CD4-positive, alpha-beta T cell treated with Interleukin-17A for 1 hour (primary cell): ENCODE measurements at regions not wholly inside any gene's neighbourhood (a gene's known extent, or its start where the extent isn't known, plus 50 kb on each side); places are given as distances from the start of the nearest gene placed in this dataset.

Experiments used
- DNase-seq: peaks from one replicate; pipeline ENCODE4 v3.0.0-alpha.2; 2020

- no peak for DNase-seq
These were observed 479.8 kb upstream of the SEMA3A start for GRCh38 chr7:84674236-84674913.

- DNase-seq, result no peak
These were observed 474.7 kb upstream of the SEMA3A start for GRCh38 chr7:84669177-84669732.

- DNase-seq, result no peak
These were observed 473.5 kb upstream of the SEMA3A start for GRCh38 chr7:84668116-84668515.

- no peak for DNase-seq
These were observed 472.1 kb upstream of the SEMA3A start for GRCh38 chr7:84666651-84667050.

DNA sequence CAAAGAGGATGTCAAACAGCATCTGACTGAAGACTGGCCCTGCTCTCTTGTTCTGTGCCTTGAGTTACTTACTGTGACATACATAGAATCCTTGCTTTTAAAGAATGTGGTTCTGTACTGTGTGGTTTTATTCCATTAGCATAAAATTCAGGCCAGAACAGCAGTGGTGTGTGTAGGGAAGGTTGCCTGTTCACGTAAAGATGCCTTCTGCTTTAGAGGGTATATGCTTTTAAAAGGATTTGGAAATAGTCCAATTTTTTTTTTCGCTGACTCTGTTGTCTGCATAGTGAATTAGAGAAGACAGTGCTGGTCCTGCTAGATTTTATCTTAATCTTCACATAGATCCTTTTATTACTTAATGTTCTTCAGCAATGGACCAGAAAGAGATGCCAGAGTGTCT lies 470.8 kb upstream of the SEMA3A start:
- no peak for DNase-seq

DNA sequence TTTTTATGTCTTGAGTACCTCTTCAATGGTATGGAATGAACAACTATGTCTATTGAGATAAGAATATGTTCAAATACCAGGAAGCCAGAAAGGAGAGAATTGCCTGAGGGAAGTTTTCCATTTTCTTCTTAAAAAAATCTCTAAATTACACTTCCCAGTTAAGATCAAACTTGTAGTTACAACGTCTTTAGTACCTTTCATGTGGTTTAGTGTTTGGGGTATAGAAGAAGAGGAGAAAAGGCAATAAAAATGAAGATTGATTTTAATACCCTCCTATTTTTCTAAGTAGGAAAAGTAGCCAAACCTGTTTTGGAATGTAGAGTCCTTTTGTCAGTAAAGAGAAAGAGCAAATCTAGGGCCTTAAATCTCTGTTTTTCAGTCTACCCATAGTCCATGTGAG lies 470.0 kb upstream of the SEMA3A start:
- DNase-seq, result no peak

DNA sequence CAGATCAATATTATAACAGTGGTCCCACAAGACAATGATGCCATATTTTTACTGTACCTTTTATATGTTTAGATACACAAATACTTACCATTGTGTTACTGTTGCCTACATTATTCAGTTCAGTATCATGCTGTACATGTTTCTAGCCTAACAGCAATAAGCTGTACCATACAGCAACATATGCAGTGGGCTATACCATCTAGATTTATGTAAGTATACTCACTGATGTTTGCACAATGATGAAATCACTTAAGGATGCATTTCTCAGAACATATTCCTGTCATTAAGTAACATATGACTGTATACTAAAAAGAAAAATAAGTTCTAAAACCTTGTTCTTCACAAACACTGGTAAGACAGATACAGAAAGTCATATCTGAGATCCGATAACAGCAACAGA lies 468.6 kb upstream of the SEMA3A start:
- DNase-seq, result no peak

GRCh38 chr7:84658286-84658685 lies 463.7 kb upstream of the SEMA3A start:
- DNase-seq, result no peak

DNA sequence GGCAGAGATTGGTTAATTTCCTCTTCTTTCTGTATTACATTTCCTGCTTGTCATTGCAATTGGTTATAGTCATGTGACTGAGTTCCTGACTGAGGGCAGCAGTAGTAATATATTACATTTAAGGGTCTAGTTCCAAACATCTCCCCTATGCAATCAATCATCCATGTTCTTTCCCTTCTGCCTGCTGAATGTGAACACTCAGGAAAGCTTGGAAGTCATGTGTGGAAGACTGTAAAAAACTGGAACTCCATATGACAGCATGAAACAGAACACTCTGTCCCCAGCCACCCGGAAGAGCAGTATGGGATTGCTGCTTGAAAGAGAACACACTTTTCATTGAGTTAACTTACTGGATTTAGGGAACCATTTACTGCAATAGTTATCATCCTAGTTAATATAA lies 459.7 kb upstream of the SEMA3A start:
- no peak for DNase-seq

DNA sequence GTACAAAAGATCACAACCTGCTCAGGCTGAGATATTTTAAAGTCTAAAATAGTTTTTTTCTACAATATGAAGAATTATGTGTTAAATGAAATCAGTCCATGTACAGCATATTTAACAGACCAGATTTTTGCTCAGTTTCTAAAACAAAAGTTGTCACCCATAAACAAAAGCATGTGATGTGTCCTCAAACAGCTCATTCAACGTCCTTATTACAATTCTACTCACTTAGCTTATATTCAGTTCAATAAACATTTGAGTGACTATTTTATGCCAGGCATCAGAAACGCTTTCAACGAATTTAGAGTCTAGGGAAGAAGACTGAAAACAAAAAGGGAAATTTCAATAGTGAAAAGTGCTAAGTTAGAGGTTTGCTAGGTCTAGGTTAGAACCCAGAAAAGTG lies 457.3 kb upstream of the SEMA3A start:
- DNase-seq, result no peak

DNA sequence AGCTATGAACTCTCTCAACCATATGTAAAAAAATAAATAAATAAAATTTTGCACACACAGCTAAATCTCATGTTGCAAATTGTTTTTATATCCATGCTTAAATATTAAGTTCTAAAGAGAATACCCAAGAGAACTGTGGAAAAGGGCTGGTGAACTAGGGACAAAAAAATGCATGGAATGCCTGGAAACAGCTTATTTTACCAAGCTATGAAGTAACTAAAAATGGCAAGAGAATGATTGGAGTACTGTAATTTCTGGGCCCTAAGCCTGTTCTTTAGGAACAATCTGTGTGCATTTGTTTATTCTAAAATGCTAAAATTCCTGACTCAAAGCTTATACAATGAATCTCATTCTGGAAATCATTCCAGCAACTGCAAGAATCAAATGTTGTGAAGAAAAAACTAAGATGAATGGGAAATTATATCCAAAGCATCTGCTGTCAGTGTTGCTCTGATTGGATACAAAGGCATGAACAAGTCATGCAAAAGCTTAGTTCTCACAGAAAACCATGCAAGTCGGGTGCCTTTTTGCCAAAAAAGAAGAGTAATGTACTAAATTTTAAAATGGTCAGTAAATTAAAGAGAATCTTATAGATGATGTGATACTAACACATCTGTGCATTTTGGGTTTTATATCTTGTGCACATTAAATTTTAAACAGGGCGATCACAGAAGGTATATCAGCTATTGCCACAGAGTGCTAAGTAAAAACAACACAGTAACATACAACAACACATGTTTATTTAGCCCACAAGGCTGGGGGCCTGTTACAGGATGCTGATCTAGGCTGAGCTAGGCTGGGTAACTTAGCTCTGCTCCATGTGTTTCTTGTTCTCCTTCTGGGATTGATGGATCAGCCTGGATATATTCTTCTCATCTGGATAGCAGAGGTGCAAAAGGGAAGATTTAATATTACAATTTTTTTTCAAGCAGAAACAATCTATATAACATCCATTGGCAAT lies 453.5 kb upstream of the SEMA3A start:
- no peak for DNase-seq

DNA sequence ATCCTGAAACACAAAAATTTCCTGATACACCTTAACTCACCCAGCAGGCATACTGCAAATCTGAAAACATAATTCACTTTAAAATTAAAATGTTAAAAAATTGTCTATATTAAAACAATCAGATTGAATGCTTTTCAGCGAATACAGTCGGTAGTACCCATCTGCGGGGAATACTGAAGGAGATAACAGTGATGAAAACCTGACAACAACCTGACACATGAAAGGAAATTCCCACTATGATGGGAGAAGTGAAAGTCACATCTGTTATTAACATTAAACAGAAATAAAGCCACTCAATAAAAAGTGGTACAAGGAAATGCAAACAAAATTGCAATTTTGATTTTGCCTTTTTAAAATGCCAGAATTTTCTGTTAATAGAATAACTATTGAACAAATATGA lies 448.0 kb upstream of the SEMA3A start:
- no peak for DNase-seq

- DNase-seq, result no peak
These were observed 446.0 kb upstream of the SEMA3A start for GRCh38 chr7:84640637-84641036.

- no peak for DNase-seq
These were observed 443.7 kb upstream of the SEMA3A start for GRCh38 chr7:84638339-84638697.

- DNase-seq, result no peak
These were observed 443.2 kb upstream of the SEMA3A start for GRCh38 chr7:84637568-84638338.

GRCh38 chr7:84631913-84632312 lies 437.3 kb upstream of the SEMA3A start:
- DNase-seq, result no peak

DNA sequence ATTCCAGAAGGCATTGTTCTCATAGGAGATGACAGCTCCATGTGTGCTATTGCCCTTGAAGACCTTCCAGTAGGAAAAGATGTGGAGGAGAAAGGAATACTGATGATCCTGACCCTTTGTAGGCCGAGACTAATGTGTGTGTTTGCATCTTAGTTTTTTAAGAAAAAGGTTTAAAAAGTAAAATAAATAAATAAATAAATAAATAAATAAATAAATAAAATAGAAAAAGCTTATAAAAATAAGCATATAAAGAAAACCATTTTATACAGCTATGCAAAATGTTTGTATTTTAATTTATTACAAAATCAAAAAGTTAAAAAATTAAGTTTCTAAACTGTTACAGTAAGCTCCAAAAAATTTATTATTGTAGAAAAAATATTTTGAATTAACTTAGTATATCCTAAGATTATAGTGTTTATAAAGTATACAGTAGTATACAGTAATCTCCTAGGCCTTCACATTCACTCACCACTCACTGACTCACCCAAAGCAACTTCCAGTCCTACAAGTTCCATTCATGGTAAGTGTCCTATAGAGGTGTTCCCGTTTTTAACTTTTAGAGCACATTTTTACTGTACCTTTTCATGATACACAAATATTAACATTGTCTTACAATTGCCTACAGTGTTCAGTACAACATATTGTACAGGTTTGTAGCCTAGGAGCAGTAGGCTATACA lies 435.2 kb upstream of the SEMA3A start:
- no peak for DNase-seq

DNA sequence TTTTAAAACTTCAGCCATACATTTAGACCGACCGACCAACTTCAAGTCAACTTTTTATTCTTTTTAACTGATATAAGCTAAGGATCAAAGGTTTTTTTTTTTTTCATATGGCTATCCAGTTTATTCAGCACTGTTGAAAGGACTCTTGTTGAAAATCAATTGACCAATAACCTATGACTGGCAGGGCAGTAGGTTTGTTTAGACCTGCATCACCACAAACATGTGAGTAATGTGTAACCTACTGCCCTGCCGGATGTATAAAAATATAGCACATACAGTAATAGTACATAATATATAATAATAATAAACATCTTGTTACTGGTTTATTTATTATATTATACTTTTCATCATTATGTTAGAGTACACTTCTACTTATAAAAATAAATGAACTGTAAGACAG lies 434.6 kb upstream of the SEMA3A start:
- DNase-seq, result no peak

GRCh38 chr7:84627250-84627649 lies 432.7 kb upstream of the SEMA3A start:
- DNase-seq, result no peak

DNA sequence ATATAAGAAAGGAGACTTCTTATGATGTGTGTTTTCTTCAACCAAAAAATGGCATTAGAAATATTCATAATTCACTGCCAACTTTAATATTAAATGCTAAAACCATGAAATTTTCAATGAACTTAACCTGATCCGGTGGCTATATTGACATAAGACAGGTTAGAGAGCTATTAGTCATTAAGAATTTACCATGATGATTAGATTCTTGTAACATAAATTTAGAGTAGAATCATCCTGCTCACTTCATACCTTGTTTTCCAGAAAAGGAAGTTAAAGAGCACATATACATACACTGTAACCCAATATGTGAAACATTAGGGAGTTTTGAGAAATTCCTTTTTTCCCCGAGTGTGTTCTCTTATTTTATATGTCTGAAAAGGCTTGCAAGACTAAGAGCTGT lies 430.3 kb upstream of the SEMA3A start:
- DNase-seq, result no peak

DNA sequence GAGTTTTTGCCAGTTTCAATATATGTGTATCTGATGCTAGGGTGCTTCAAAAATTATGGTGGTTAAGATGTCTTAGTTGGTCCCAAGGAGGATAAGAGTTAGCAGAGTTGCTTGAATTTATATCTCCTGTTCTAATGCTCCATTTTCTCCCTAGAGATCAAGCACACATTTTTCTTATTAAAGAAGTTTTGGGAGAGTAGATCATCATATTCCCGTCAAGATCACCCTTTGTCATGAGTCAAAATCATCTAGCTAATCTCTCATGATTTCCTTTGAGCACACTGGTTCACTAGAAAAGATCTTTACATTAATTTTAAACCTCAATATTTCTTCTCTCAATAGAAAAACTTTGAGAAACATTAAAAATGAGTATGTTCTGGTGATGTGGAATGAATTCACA lies 429.9 kb upstream of the SEMA3A start:
- DNase-seq, result no peak

GRCh38 chr7:84617265-84618030 lies 422.9 kb upstream of the SEMA3A start:
- no peak for DNase-seq
